ENCODE measurements at regions not wholly inside any gene's neighbourhood (a gene's known extent, or its start where the extent isn't known, plus 50 kb on each side); places are given as distances from the start of the nearest gene placed in this dataset.

GRCh38 chr2:21406386-21406785, 282.6 kb downstream of the TDRD15 start:
- DNase-seq (ENCODE audit: low spot score): no peak
- TF ChIP-seq CTCF (IDR thresholded peaks at IDR 0.05; ENCODE audit: extremely low read depth, missing control alignments): no peak

GRCh38 chr2:21406911-21407310, 283.1 kb downstream of the TDRD15 start:
- no peak for DNase-seq (ENCODE audit: low spot score)
- no peak for TF ChIP-seq CTCF (IDR thresholded peaks at IDR 0.05; ENCODE audit: extremely low read depth, missing control alignments)

GRCh38 chr2:21407851-21408250, 284.1 kb downstream of the TDRD15 start:
- DNase-seq (ENCODE audit: low spot score): no peak
- TF ChIP-seq CTCF (IDR thresholded peaks at IDR 0.05; ENCODE audit: extremely low read depth, missing control alignments): no peak

GRCh38 chr2:21411741-21412140, 288.0 kb downstream of the TDRD15 start:
- TF ChIP-seq CTCF (IDR thresholded peaks at IDR 0.05; ENCODE audit: extremely low read depth, missing control alignments): no peak
- DNase-seq (ENCODE audit: low spot score): no peak

- no peak for DNase-seq (ENCODE audit: low spot score)
- TF ChIP-seq CTCF (IDR thresholded peaks at IDR 0.05; ENCODE audit: extremely low read depth, missing control alignments): no peak
These were observed 289.2 kb downstream of the TDRD15 start for GRCh38 chr2:21412944-21413443.

GRCh38 chr2:21415234-21415633, 291.5 kb downstream of the TDRD15 start:
- DNase-seq (ENCODE audit: low spot score): no peak
- no peak for TF ChIP-seq CTCF (IDR thresholded peaks at IDR 0.05; ENCODE audit: extremely low read depth, missing control alignments)

GRCh38 chr2:21416226-21416625, 292.5 kb downstream of the TDRD15 start:
- no peak for TF ChIP-seq CTCF (IDR thresholded peaks at IDR 0.05; ENCODE audit: extremely low read depth, missing control alignments)

More at GRCh38 chr2:21416226-21416625, 292.5 kb downstream of the TDRD15 start:
- no peak for DNase-seq (ENCODE audit: low spot score)

Data from GM20000 (cell line).